ENCODE measurements at regions not wholly inside any gene's neighbourhood (a gene's known extent, or its start where the extent isn't known, plus 50 kb on each side); places are given as distances from the start of the nearest gene placed in this dataset.

GRCh38 chr14:47833011-47833410 is 157.6 kb upstream of the MDGA2 start:
- TF ChIP-seq CTCF (IDR thresholded peaks at IDR 0.05 in 2 of 3, conservative IDR thresholded peaks at IDR 0.05 in 1 of 3; ENCODE audit: borderline replicate concordance in 1 of 3, insufficient read depth in 1 of 3, low read depth in 2 of 3, low read length in 2 of 3) (no peak), TCF7L2 (IDR thresholded peaks at IDR 0.05; ENCODE audit: borderline replicate concordance, extremely low read depth, insufficient read depth, insufficient read length) (no peak), POLR2A (IDR thresholded peaks at IDR 0.05; ENCODE audit: borderline replicate concordance, extremely low read depth, insufficient read depth, insufficient read length) (no peak), POLR2AphosphoS5 (IDR thresholded peaks at IDR 0.05; ENCODE audit: low read depth, low read length) (no peak), YY1 (IDR thresholded peaks at IDR 0.05; ENCODE audit: extremely low read depth, insufficient replicate concordance, low read depth, low read length) (no peak), RAD21 (IDR thresholded peaks at IDR 0.05; ENCODE audit: low read depth) (no peak), MAX (IDR thresholded peaks at IDR 0.05) (no peak), SIN3A (IDR thresholded peaks at IDR 0.05; ENCODE audit: low read depth) (no peak), EZH2phosphoT487 (IDR thresholded peaks at IDR 0.05; ENCODE audit: borderline replicate concordance) (no peak)
